GM12878 (cell line): ENCODE measurements at regions not wholly inside any gene's neighbourhood (a gene's known extent, or its start where the extent isn't known, plus 50 kb on each side); places are given as distances from the start of the nearest gene placed in this dataset.

Experiments used
- ATAC-seq: fragments of 200-7000 bp; cut with Tn5 transposase; 3 replicates; pipeline ENCODE4 v1.9.1; 2020; ENCODE audit warnings: mild to moderate bottlenecking, moderate library complexity
- BruUV-seq: library from RNA; stranded (reverse); fragments of 400-500 nt; replicated peaks from 2 replicates; lab custom pipeline; 2021; lab: Mats Ljungman, UMichigan
- CTCF ChIA-PET: fragments of 300-600 bp; sonication (Branson Sonifier 250); formaldehyde crosslinking; extraction: SDS; loops from one replicate; lab custom pipeline; 2021; ENCODE audit warnings: inconsistent platforms; lab: Yijun Ruan, JAX
- POLR2A ChIA-PET: fragments of 350-600 bp; formaldehyde crosslinking; extraction: SDS; loops from one replicate; lab custom pipeline; 2021; ENCODE audit warnings: inconsistent platforms; lab: Charles Lee
- RAD21 ChIA-PET: fragments of 300-600 bp; sonication (Branson Sonifier 250); formaldehyde crosslinking; loops from one replicate; lab custom pipeline; 2023; ENCODE audit warnings: antibody characterized with exemption; ENCODE audit not compliant: unreplicated experiment; lab: Charles Lee
- SMC1A ChIA-PET: fragments of 300-600 bp; sonication (Branson Sonifier 250); formaldehyde crosslinking; loops from one replicate; lab custom pipeline; 2023; ENCODE audit not compliant: unreplicated experiment, uncharacterized antibody; lab: Charles Lee
- DNase-seq: peaks from one replicate; pipeline ENCODE4 v3.0.0-alpha.2; 2011; ENCODE audit warnings: low read depth, low spot score
- FAIRE-seq: peaks from 3 replicates; lab custom pipeline; 2011; peaks lifted over from hg19 to GRCh38; lab: Jason Lieb, UNC
- H2AFZ ChIP-seq: 2 replicates; pipeline ENCODE4 v1.6.0; 2011; ENCODE audit warnings: low read depth, low read length, control low read depth; ENCODE audit not compliant: control insufficient read depth
- H3K27ac ChIP-seq: 2 replicates; pipeline ENCODE4 v1.5.1; 2011; ENCODE audit warnings: control low read depth; ENCODE audit not compliant: control insufficient read depth, insufficient read depth
- H3K27me3 ChIP-seq, 2 experiments: replicated peaks in 1 of 2; 2 replicates each; pipeline versions ENCODE4 v1.6.0 to v1.6.1; 2011; ENCODE audit warnings: low read length in 1 of 2; ENCODE audit not compliant: control insufficient read depth in 2 of 2, insufficient read depth in 2 of 2
- H3K36me3 ChIP-seq, 2 experiments: 2 replicates each; pipeline ENCODE4 v1.5.1; 2011; ENCODE audit warnings: low read length in 1 of 2; ENCODE audit not compliant: control insufficient read depth in 2 of 2, insufficient read depth in 2 of 2
- H3K4me1 ChIP-seq: 2 replicates; pipeline ENCODE4 v1.6.1; 2011; ENCODE audit warnings: mild to moderate bottlenecking, low read length, moderate library complexity, mixed read lengths; ENCODE audit not compliant: control insufficient read depth, insufficient read depth
- H3K4me2 ChIP-seq: 2 replicates; pipeline ENCODE4 v1.6.0; 2011; ENCODE audit warnings: control low read depth; ENCODE audit not compliant: control insufficient read depth, insufficient read depth
- H3K4me3 ChIP-seq: fragments of 200-600 bp; sonication (generic); 2 replicates; pipeline ENCODE4 v1.5.1; 2016
- H3K79me2 ChIP-seq: 2 replicates; pipeline ENCODE4 v1.6.0; 2011; ENCODE audit warnings: low read length; ENCODE audit not compliant: control insufficient read depth, insufficient read depth
- H3K9ac ChIP-seq: 2 replicates; pipeline ENCODE4 v1.8.0; 2011; ENCODE audit warnings: low read length, control low read depth, mixed read lengths; ENCODE audit not compliant: control insufficient read depth, insufficient read depth
- H3K9me3 ChIP-seq: replicated peaks from 3 replicates; pipeline ENCODE4 v1.5.1; 2011; ENCODE audit warnings: mild to moderate bottlenecking, low read length; ENCODE audit not compliant: control insufficient read depth, insufficient read depth
- H4K20me1 ChIP-seq: 2 replicates; pipeline ENCODE4 v1.6.0; 2011; ENCODE audit not compliant: control insufficient read depth, insufficient read depth
- BCLAF1 ChIP-seq: fragments of 450-650 bp; IDR thresholded peaks from 2 replicates; pipeline ENCODE4 v1.6.1; 2017; ENCODE audit warnings: antibody characterized with exemption, mild to moderate bottlenecking, moderate library complexity
- CTCF ChIP-seq, 3 experiments: IDR thresholded peaks in 2 of 3; conservative IDR thresholded peaks in 1 of 3; 2 replicates each; pipeline ENCODE4 v1.5.1; 2011; ENCODE audit warnings: low read depth in 3 of 3, low read length in 3 of 3, mild to moderate bottlenecking in 3 of 3, control low read depth in 2 of 3, moderate library complexity in 2 of 3, inconsistent platforms in 1 of 3, mixed read lengths in 1 of 3; ENCODE audit not compliant: control insufficient read depth in 2 of 3, insufficient read depth in 1 of 3; ENCODE audit errors: extremely low read depth in 1 of 3
- DPF2 ChIP-seq: fragments of 450-650 bp; IDR thresholded peaks from 2 replicates; pipeline ENCODE4 v1.6.1; 2017; ENCODE audit warnings: mild to moderate bottlenecking
- FOXM1 ChIP-seq: IDR thresholded peaks from 2 replicates; pipeline ENCODE4 v1.6.1; 2012; ENCODE audit warnings: low read depth, mild to moderate bottlenecking, inconsistent platforms, low read length, moderate library complexity
- GABPA ChIP-seq: IDR thresholded peaks from 2 replicates; pipeline ENCODE4 v1.6.1; 2014; ENCODE audit warnings: antibody characterized with exemption, low read depth, mild to moderate bottlenecking, inconsistent platforms
- IRF3 ChIP-seq: fragments of 450-650 bp; IDR thresholded peaks from 2 replicates; pipeline ENCODE4 v1.6.1; 2014; ENCODE audit warnings: mild to moderate bottlenecking
- IRF4 ChIP-seq: IDR thresholded peaks from 2 replicates; pipeline ENCODE4 v1.6.1; 2011; ENCODE audit warnings: low read depth, low read length
- PML ChIP-seq: IDR thresholded peaks from 2 replicates; pipeline ENCODE4 v1.6.1; 2012; ENCODE audit warnings: low read length, inconsistent platforms
- PRDM15 ChIP-seq: fragments of 450-650 bp; formaldehyde crosslinking; IDR thresholded peaks from 2 replicates; pipeline ENCODE4 v1.4.0; 2020; ENCODE audit warnings: mild to moderate bottlenecking, moderate library complexity
- RAD51 ChIP-seq: fragments of 450-650 bp; IDR thresholded peaks from 2 replicates; pipeline ENCODE4 v1.6.1; 2016; ENCODE audit warnings: moderate library complexity, mild to moderate bottlenecking, inconsistent platforms
- RB1 ChIP-seq: fragments of 450-650 bp; formaldehyde crosslinking; IDR thresholded peaks from 2 replicates; pipeline ENCODE4 v1.6.1; 2017; ENCODE audit warnings: mild to moderate bottlenecking, borderline replicate concordance
- RELB ChIP-seq: fragments of 450-650 bp; IDR thresholded peaks from 2 replicates; pipeline ENCODE4 v1.6.1; 2017; ENCODE audit warnings: low read depth, mild to moderate bottlenecking, moderate library complexity
- SMAD5 ChIP-seq: IDR thresholded peaks from 2 replicates; pipeline ENCODE4 v1.6.1; 2016; ENCODE audit warnings: antibody characterized with exemption, low read depth
- SPI1 ChIP-seq: IDR thresholded peaks from 2 replicates; pipeline ENCODE4 v1.6.1; 2011; ENCODE audit warnings: low read depth, mild to moderate bottlenecking, low read length, moderate library complexity, borderline replicate concordance; ENCODE audit not compliant: insufficient read depth
- WGBS: methylation state at CpG from one replicate; pipeline ENCODE4 v1.1.6; 2016; ENCODE audit warnings: low lambda C conversion rate; ENCODE audit not compliant: insufficient replicate concordance, insufficient coverage; ENCODE audit errors: missing lambda C conversion rate; 5-methylcytosine and 5-hydroxymethylcytosine counted together
- in situ Hi-C: fragments of 300-500 bp; cut with MboI; formaldehyde crosslinking; loops from 9 replicates; pipeline ENCODE4 v1.14.3; 2018; ENCODE audit warnings: mixed read lengths
- intact Hi-C: fragments of 100-400 bp; cut with micrococcal nuclease; formaldehyde crosslinking; loops from one replicate; pipeline ENCODE4 v1.14.2; 2022; ENCODE audit not compliant: unreplicated experiment

GRCh38 chr5:98330871-98331270, 442.6 kb upstream of the RGMB start:
- CTCF ChIA-PET, result no interaction called here
- WGBS, result 0% methylated on average over 1 of the region's 1 CpG
- TF ChIP-seq SMAD5 (no peak), SPI1 (no peak), CTCF (IDR thresholded peaks at IDR 0.05 in 2 of 3, conservative IDR thresholded peaks at IDR 0.05 in 1 of 3; ENCODE audit: control insufficient read depth in 2 of 3, extremely low read depth in 1 of 3, insufficient read depth in 1 of 3, low read depth in 3 of 3, low read length in 3 of 3) (no peak), RB1 (no peak), PML (no peak), BCLAF1 (no peak), PRDM15 (CRISPR knock-in tag) (no peak), RAD51 (no peak), DPF2 (no peak), IRF4 (no peak), RELB (no peak), FOXM1 (no peak), GABPA (no peak), IRF3 (no peak)

More at GRCh38 chr5:98330871-98331270, 442.6 kb upstream of the RGMB start:
- H3K27ac ChIP-seq, result no peak overlapping the region
- H2AFZ ChIP-seq, result no peak overlapping the region
- ChIA-PET POLR2A (no interaction called here), SMC1A (interaction anchor here (0.6 kb wide), 1 partner anchor 14 kb away, joined by 3 read pairs; no protein-coding TSS in a partner anchor), RAD21 (no interaction called here)
- intact Hi-C loops, result no loop called here
- no peaks in the 10 kb centered on the region for H4K20me1 ChIP-seq
- no peaks in the 10 kb centered on the region for H3K27me3 ChIP-seq
- H3K4me3 ChIP-seq, result no peak overlapping the region
- H3K36me3 ChIP-seq, result no peaks in the 10 kb centered on the region
- DNase-seq (no peak), ATAC-seq (no peak), FAIRE-seq (no peak)
- H3K4me2 ChIP-seq, result no peak overlapping the region
- in situ Hi-C loops, result no loop called here
- H3K4me1 ChIP-seq, result no peaks in the 10 kb centered on the region
- no peak overlapping the region for H3K9ac ChIP-seq
- no peaks in the 10 kb centered on the region for H3K9me3 ChIP-seq
- BruUV-seq, result no TSS peak
- no peaks in the 10 kb centered on the region for H3K79me2 ChIP-seq
